Embryonic facial prominence (tissue), 1 donor: ENCODE measurements at regions not wholly inside any gene's neighbourhood (a gene's known extent, or its start where the extent isn't known, plus 50 kb on each side); places are given as distances from the start of the nearest gene placed in this dataset.

Experiments used
- DNase-seq: peaks from one replicate; pipeline ENCODE4 v3.0.0-alpha.2; 2016; ENCODE audit errors: extremely low spot score

DNA sequence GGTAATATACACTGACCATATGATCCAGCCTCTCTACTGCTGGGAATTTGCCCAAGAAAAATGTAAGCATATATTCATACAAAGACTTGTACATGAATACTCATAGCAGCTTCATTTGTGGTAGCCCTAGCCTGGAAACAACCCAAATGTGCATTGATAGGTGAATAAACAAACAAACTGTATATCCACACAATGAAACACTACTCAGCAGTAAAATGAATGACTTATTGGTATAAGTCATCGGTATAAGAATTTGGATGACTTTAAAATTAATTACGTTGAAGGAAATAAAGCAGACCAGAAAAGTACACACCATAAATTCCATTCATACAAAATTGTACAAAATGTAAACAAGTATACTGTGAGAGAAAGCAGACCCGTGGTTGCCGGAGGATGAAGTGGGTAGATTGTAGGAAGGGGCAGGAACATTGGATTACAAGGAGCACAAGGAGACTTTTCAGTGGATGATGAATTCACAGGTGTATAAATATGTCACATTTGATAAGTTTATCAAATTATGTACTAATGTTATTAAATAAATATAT, 376.7 kb downstream of the TDRD15 start:
- no peak for DNase-seq

DNA sequence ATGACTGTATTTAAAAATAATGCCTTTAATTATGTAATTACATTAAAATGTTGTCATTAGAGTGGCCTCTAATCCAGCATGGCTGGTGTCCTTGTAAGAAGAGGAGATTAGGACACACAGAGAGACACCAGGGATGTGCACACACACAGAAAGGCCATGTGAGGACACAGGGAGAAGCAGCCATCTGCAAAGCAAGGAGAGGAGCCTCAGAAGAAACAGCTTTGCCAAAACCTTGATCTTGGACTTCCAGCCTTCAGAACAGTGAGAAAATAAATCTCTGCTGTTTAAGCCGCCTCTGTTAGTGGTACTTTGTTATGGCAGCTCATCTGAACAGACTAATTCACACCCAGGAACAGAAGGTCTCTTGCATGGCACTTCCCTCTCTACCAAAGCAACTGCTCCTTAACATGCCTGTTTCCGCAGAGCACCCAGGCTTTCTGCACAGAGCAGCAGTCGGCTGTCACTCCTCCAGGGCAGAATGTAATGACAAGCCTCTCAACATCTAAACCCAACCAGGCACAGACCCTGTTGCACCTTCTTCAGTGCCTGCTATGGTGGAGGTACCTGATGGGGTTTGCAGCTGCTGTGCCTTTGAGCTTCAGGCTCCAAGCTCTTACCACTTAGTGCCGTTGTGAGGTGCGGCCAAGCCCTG, 377.7 kb downstream of the TDRD15 start:
- no peak for DNase-seq

GRCh38 chr2:21515903-21516302, 392.1 kb downstream of the TDRD15 start:
- DNase-seq, result no peak

- no peak for DNase-seq
These were observed 395.6 kb downstream of the TDRD15 start for GRCh38 chr2:21519412-21519811.

DNA sequence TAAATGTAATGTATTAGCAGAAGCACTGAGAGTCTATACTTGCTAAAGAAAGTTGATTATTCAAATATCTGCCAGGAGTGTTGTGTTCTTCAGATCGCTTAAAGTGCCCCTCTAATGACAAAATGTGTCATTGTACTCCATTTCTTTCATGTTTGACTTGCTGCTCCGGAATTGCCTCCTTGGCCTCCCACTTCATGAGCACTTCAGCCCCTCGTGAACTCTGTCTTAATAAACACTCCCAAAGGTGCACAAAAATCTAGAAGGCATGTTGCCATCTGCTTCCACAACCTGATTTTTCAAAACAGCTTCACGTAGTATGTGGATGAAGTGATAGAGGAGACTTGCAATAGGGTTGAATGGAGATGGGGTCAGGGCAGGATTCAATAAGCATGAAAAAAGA, 396.1 kb downstream of the TDRD15 start:
- no peak for DNase-seq

DNA sequence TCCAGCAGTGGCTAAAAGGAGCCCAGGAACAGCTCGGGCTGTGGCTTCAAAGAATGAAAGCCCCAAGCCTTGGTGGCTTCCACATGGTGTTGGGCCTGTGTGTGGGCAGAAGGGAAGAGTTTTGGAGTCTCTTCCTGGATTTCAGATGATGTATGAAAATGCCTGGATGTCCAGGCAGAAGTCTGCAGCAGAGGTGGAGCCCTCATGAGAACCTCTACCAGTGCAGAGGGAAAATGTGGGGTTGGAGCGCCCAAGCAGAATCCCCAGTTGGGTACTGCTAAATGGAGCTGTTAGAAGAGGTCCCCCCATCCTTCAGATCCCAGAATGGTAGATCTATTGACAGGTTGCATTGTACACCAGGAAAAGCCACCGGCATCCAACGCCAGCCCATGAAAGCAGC, 412.1 kb downstream of the TDRD15 start:
- DNase-seq, result no peak

DNA sequence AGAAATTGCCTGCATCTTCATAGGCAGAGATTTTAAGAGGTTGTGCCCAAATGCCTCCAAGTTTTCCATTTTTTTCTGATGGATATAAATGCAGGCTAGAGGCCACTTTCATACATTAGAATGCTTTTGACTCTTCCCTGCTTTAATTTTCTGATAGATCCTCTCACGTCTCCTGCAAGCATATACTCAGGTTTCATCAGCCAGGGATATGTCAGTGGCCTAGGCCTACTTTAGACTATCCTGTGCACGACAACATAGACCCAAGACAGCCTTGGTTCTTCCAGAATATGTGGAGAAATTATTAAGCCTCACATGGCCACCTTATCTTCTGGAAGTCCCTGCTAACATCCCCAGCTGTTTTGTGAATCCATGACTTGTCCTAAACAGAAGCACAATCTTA, 415.9 kb downstream of the TDRD15 start:
- no peak for DNase-seq

DNA sequence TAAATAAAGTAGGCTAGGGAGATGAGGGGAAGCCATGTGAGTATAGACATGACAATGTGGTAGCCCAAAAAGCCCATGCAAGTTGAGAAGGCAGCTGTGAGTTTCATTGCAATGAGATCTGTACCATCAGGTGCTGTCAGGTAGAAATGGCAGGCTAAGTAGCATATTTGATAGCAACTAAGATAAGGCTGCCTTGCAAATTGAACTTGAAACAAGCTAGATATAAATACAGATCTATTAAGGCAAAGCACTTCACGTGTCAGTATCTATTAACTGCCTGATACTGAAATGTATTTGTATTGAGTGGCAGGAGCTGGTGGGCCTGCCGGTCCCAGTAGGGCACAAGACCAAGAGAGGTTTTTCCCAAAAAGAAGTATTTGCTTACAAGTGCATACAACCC, 419.9 kb downstream of the TDRD15 start:
- DNase-seq, result no peak

DNA sequence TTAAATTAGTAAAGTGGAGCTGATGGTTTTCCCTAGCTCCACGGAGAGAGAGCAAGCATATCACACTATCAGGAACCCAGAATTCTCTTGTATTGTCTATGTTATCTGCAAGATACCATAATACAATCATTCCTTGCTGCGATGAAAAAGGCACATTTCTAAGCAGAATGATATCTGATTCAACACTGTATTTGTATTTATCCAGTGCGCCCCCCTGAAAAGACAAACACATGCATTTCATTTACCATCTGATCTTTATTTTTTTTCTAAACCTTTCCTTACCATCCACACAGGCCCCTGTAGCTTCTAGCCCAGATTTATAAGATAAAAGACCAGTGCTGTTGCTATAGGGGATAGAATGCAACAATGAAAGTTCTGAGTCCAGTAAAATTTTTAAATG, 420.6 kb downstream of the TDRD15 start:
- DNase-seq, result no peak

- no peak for DNase-seq
These were observed 429.2 kb downstream of the TDRD15 start for GRCh38 chr2:21552981-21553380.

- DNase-seq, result no peak
These were observed 435.6 kb downstream of the TDRD15 start for GRCh38 chr2:21559351-21559750.

DNA sequence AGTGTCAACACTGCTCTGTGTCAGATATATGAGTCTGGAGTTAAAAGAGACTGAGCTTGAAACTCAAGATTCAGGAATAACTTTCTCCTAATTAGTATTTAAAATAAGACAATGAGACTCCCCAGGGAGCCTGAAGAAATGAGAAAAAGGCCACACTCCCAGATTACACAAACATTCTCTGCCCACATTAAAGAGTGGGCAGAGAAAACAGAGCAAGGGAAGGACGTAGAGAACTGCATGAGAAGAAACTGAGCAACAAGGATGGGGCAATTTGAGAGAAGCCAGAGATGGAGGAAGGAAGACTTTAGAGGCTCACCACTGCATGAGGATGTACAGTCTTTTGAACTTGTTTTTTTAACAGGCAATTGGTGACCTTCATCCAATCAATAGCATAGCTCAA, 438.2 kb downstream of the TDRD15 start:
- no peak for DNase-seq

GRCh38 chr2:21567395-21567794, 443.6 kb downstream of the TDRD15 start:
- no peak for DNase-seq

GRCh38 chr2:21571686-21572085, 447.9 kb downstream of the TDRD15 start:
- no peak for DNase-seq

DNA sequence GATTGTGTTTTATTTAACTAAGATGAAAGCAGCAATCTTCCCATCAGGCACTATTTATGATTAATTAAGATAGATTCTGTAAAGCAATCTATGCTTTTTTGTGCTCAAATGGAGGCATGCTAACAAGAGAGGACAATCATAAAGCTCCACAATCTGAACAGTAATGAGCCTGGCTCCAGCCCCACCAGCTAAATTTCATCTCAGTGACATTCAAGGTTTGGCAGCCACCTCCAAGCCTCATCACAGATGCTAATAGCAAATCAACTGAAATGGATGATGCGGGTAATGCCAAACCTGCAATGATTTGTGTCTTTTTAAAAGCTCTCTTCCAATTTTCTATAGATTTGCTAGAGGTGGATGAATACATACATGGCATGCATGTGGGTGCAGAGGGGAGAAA, 456.6 kb downstream of the TDRD15 start:
- DNase-seq, result no peak

GRCh38 chr2:21585881-21586280, 462.1 kb downstream of the TDRD15 start:
- DNase-seq, result no peak

DNA sequence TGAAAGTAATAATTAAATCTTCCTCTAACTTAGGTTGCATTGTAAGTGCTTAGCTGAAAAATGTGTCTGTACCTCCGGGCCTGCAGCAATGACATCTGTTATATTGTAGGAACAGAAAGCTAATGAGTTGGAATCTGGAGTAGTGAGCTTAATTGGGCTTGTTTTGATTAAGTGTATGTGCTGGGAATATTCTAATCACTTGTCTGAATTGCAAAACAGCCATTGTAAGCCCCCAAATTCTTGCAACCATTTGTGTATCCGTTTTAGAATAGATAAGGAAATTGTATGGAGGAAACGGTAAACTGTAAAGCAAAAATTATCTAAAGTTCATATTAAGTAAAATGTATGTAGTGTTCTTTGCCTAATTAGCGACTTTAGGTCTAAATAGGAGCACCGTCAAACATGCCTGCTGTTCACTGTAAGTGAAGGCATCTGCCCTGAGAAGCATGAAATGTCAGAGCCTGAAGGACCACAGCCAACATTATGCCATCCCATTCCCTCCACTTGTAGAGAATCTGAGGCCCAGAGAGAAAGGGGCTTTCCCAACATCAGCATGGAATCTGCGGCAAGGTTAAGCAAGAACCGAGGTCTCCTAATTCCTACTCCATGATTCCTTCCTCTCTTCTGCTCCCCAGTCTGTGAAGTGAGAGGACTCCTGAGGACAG, 466.4 kb downstream of the TDRD15 start:
- DNase-seq, result no peak

DNA sequence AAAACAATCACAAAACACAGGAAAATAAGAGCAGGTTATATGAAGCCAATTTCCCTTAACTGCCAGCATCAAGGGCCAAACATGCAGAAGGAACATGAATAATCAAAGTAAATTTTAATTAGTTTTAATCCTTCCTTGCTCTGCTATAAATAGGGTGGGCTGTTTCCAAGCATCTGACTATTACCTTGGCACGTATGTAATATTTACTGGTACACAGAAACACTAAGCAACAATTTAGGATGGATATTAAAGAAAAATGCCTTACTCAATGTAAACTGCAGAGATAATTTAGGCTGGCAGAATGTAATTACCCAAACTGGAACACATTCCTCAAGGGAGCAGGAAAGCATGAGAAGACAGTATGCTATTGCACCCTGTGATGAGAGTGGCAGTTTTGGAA, 468.2 kb downstream of the TDRD15 start:
- DNase-seq, result no peak

- DNase-seq, result no peak
These were observed 475.6 kb downstream of the TDRD15 start for GRCh38 chr2:21599417-21599816.

GRCh38 chr2:21602789-21603188, 479.0 kb downstream of the TDRD15 start:
- no peak for DNase-seq

DNA sequence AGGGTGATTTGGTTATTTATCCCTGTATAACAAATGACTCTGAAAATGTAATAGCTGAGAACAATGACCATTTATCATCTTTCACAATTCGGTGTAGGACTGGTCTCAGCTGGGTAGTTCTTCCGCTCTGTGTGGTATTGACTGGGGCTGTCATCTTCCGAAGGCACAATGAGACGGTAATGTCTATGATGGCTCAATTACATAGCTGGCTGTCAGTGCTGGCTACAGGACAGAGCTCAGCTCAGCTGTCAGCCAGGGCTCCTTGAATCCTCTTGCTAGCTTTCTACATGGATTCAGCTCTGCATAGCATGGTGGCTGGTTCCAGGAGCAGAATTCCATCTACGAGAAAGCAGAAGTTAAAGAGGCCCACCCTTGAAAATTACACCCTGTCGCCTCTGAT, 483.8 kb downstream of the TDRD15 start:
- no peak for DNase-seq

GRCh38 chr2:21610304-21610703, 486.5 kb downstream of the TDRD15 start:
- no peak for DNase-seq

DNA sequence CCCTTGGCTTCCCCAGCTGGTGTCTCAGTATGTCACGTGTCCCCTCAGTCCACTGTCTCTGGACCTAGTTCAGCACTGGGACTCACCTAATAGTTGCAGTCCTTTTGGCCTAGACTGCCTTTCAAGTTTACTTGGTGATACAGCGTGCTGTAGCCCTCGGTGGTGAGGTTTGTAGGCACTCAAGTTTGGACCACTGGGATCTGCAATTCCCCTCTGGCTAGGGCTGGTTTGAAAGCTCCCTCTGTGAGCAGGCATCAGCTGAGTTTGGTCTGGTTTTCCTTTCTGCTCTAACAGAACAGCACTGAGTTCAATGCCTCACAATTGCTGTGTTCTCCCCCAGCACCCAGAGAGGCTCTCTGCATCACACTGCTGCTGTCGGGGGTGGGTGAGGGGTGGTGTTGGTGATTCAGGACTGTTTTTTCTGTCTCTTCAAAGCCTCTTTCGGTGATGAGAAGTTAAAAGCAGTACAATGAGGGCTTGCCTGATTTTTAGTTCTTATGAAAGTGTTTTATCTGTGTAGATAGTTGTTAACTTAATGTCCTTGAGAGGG, 494.2 kb downstream of the TDRD15 start:
- no peak for DNase-seq
